HFFc6 (cell line): ENCODE measurements at regions not wholly inside any gene's neighbourhood (a gene's known extent, or its start where the extent isn't known, plus 50 kb on each side); places are given as distances from the start of the nearest gene placed in this dataset.

Experiments
- DNase-seq: peaks from one replicate; pipeline ENCODE4 v3.0.0-alpha.2; 2018
- H3K27ac Mint-ChIP-seq: 2 replicates; pipeline ENCODE4 v1.8.0; 2020; ENCODE audit warnings: mild to moderate bottlenecking, mixed read lengths
- H3K27me3 Mint-ChIP-seq: 2 replicates; pipeline ENCODE4 v1.8.0; 2021; ENCODE audit warnings: mild to moderate bottlenecking, moderate library complexity, mixed read lengths; ENCODE audit not compliant: insufficient read depth
- H3K36me3 Mint-ChIP-seq: 2 replicates; pipeline ENCODE4 v1.8.0; 2021; ENCODE audit warnings: low read depth, mixed read lengths
- H3K4me1 Mint-ChIP-seq: 2 replicates; pipeline ENCODE4 v1.8.0; 2020; ENCODE audit warnings: low read depth, mixed read lengths
- H3K4me3 Mint-ChIP-seq: 2 replicates; pipeline ENCODE4 v1.8.0; 2020; ENCODE audit warnings: mild to moderate bottlenecking, moderate library complexity, mixed read lengths
- H3K9me3 Mint-ChIP-seq: 2 replicates; pipeline ENCODE4 v1.8.0; 2020; ENCODE audit warnings: mild to moderate bottlenecking, mixed read lengths
- CTCF ChIP-seq: fragments of 200-600 bp; sonication (generic); IDR thresholded peaks from 2 replicates; pipeline ENCODE4 v1.5.0; 2021; ENCODE audit warnings: antibody characterized with exemption, mild to moderate bottlenecking

- Mint-ChIP-seq H3K36me3 (peaks cover 4% of the 10 kb centered on the region; the same call in 1 of the 2 replicates), H3K27me3 (no peaks in the 10 kb centered on the region), H3K4me1 (no peaks in the 10 kb centered on the region), H3K4me3 (no peak overlapping the region), H3K27ac (no peak overlapping the region), H3K9me3 (peaks cover 74% of the 10 kb centered on the region)
- TF ChIP-seq CTCF: no peak
- DNase-seq: no peak
These were observed 439.5 kb downstream of the FGF9 start for GRCh38 chr13:22110368-22110767.

DNA sequence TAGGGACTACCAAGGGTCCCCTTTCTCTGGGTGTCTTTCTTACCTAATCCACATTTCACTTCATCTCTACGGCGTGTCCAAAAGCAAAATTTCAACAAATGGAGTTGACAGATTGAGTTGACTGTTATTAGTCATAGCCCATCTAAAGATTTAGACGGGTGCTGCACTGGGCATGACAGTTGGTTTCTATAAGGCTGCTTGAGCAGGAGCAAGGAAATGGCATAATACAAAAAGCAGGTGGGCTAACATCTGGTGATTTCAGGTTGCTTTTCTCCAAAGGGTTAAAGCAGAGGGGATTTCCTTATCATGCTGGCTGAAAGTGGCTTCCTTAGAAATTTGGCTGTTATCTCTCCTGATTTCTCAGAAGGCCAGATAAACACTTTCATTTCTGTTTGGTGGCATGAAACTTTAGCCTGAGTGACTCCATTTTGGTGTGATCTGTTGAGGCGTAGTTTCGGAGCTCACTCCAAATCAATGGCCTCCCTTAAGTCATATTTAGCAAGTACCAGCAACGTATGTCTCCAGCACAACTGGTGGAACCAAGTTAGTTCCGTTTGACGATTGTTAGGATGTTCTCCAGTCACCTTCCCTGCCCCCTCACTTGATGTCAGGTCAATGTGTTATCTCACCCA is 440.4 kb downstream of the FGF9 start:
- Mint-ChIP-seq H3K27ac (no peak overlapping the region), H3K27me3 (no peaks in the 10 kb centered on the region), H3K4me3 (no peak overlapping the region), H3K9me3 (peaks cover 77% of the 10 kb centered on the region), H3K36me3 (peaks cover 4% of the 10 kb centered on the region; the same call in 1 of the 2 replicates), H3K4me1 (no peaks in the 10 kb centered on the region)
- DNase-seq: no peak
- no peak for TF ChIP-seq CTCF

DNA sequence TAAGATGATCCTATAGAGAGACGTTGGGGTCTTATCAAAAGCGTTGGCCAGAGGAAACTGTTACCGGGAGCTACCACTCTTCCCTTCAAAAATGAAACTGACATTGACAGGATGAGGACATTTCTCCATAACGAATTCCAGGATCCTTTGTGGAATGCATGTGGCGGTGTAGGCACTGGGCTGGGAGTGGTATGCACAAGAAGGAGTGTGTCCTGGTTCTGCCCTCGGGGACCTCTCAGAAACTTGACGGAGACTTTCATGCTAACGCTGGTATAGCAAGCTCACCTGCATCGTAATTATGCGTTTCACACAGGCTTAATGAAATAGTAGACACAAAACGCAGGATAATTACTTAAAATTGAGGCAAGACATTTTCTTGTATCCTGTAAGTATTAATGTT is 441.1 kb downstream of the FGF9 start:
- Mint-ChIP-seq H3K4me1 (no peaks in the 10 kb centered on the region), H3K4me3 (no peak overlapping the region), H3K27ac (no peak overlapping the region), H3K9me3 (peaks cover 77% of the 10 kb centered on the region), H3K27me3 (no peaks in the 10 kb centered on the region), H3K36me3 (peaks cover 4% of the 10 kb centered on the region; the same call in 1 of the 2 replicates)
- TF ChIP-seq CTCF: no peak
- no peak for DNase-seq

GRCh38 chr13:22112956-22113745 is 442.3 kb downstream of the FGF9 start:
- Mint-ChIP-seq H3K9me3 (peaks cover 65% of the 10 kb centered on the region), H3K36me3 (peaks cover 4% of the 10 kb centered on the region; the same call in 1 of the 2 replicates), H3K4me1 (no peaks in the 10 kb centered on the region), H3K27ac (no peak overlapping the region), H3K27me3 (no peaks in the 10 kb centered on the region), H3K4me3 (no peak overlapping the region)
- TF ChIP-seq CTCF: no peak
- DNase-seq: no peak

DNA sequence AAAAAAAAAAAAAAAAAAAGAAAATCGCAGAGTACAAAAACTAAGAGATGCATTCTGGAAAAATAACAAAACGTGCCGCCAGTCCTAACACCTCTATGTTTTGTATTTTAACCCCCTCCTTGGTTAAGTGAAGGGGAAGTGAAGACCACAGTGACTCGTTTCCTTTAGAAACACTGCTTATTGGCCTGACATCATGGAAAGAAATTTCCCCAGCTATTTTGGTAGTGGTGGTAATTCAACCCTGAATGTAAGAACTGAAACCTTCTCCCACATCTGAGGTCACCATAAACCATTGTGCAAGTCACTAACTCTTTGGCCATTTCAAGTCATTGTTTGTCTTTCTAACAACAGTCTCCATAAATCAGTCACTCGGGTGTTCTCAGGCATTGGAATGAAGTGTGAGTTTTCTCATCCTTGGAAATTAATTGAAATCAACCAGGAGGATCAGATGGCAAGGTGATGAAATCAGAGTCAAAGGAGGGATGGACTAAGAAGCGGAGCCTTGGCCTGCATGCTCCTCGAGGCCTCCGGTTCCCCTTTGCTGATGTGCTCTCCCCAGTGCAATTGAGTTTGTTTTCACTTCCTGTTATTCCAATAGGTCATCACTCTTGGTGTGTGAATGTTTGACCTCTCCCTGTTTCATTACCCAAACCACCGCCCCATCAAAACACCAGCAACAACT is 443.9 kb downstream of the FGF9 start:
- DNase-seq: no peak
- no peaks in the 10 kb centered on the region for H3K27me3 Mint-ChIP-seq
- H3K4me3 Mint-ChIP-seq: no peak overlapping the region
- TF ChIP-seq CTCF: no peak
- H3K4me1 Mint-ChIP-seq: no peaks in the 10 kb centered on the region
- H3K9me3 Mint-ChIP-seq: peaks cover 60% of the 10 kb centered on the region
- H3K36me3 Mint-ChIP-seq: peaks cover 4% of the 10 kb centered on the region; the same call in 1 of the 2 replicates
- no peak overlapping the region for H3K27ac Mint-ChIP-seq
